ENCODE measurements at regions not wholly inside any gene's neighbourhood (a gene's known extent, or its start where the extent isn't known, plus 50 kb on each side); places are given as distances from the start of the nearest gene placed in this dataset.

- no peak for DNase-seq (ENCODE audit: low read depth)
- H3K4me3 ChIP-seq (ENCODE audit: low read depth, low read length), result no peak overlapping the region
- no peak for TF ChIP-seq CTCF (IDR thresholded peaks at IDR 0.05; ENCODE audit: insufficient read depth, low read depth, low read length, missing control alignments)
Measured at GRCh38 chr5:100249211-100249883, 285.8 kb upstream of the FAM174A start.

GRCh38 chr5:100232736-100233135 is 302.4 kb upstream of the FAM174A start:
- no peak for DNase-seq (ENCODE audit: low read depth)
- TF ChIP-seq CTCF (IDR thresholded peaks at IDR 0.05; ENCODE audit: insufficient read depth, low read depth, low read length, missing control alignments), result no peak
- H3K4me3 ChIP-seq (ENCODE audit: low read depth, low read length), result no peak overlapping the region

- TF ChIP-seq CTCF (IDR thresholded peaks at IDR 0.05; ENCODE audit: insufficient read depth, low read depth, low read length, missing control alignments), result no peak
- DNase-seq (ENCODE audit: low read depth), result no peak
- H3K4me3 ChIP-seq (ENCODE audit: low read depth, low read length), result no peak overlapping the region
Measured at GRCh38 chr5:100188778-100189177, 346.4 kb upstream of the FAM174A start.

- TF ChIP-seq CTCF (IDR thresholded peaks at IDR 0.05; ENCODE audit: insufficient read depth, low read depth, low read length, missing control alignments), result no peak
- DNase-seq (ENCODE audit: low read depth), result no peak
- H3K4me3 ChIP-seq (ENCODE audit: low read depth, low read length), result no peak overlapping the region
Measured at GRCh38 chr5:100188339-100188738, 346.8 kb upstream of the FAM174A start.

- no peak for TF ChIP-seq CTCF (IDR thresholded peaks at IDR 0.05; ENCODE audit: insufficient read depth, low read depth, low read length, missing control alignments)
- no peak overlapping the region for H3K4me3 ChIP-seq (ENCODE audit: low read depth, low read length)
- no peak for DNase-seq (ENCODE audit: low read depth)
Measured at GRCh38 chr5:100186181-100186580, 349.0 kb upstream of the FAM174A start.

- DNase-seq (ENCODE audit: low read depth), result no peak
- no peak for TF ChIP-seq CTCF (IDR thresholded peaks at IDR 0.05; ENCODE audit: insufficient read depth, low read depth, low read length, missing control alignments)
Measured at GRCh38 chr5:100182402-100182801, 352.8 kb upstream of the FAM174A start.

GRCh38 chr5:100175346-100175745 is 359.8 kb upstream of the FAM174A start:
- DNase-seq (ENCODE audit: low read depth), result no peak
- TF ChIP-seq CTCF (IDR thresholded peaks at IDR 0.05; ENCODE audit: insufficient read depth, low read depth, low read length, missing control alignments), result no peak
- no peak overlapping the region for H3K4me3 ChIP-seq (ENCODE audit: low read depth, low read length)

More at GRCh38 chr5:100182402-100182801, 352.8 kb upstream of the FAM174A start:
- no peak overlapping the region for H3K4me3 ChIP-seq (ENCODE audit: low read depth, low read length)
